Cardiac fibroblast (primary cell): ENCODE measurements at regions not wholly inside any gene's neighbourhood (a gene's known extent, or its start where the extent isn't known, plus 50 kb on each side); places are given as distances from the start of the nearest gene placed in this dataset.

Source experiments
- DNase-seq, 2 donors: peaks; one replicate each; pipeline versions ENCODE4 v3.0.0 to v3.0.0-alpha.2; 2010; ENCODE audit warnings: low read depth in 2 of 2
- H3K4me3 ChIP-seq, 2 donors: replicated peaks in 1 of 2; 1 replicate in 1 of 2; 2 replicates in 1 of 2; pipeline ENCODE4 v1.5.1; 2011; ENCODE audit warnings: low read depth in 2 of 2, low read length in 2 of 2, mild to moderate bottlenecking in 2 of 2, moderate library complexity in 1 of 2
- CTCF ChIP-seq: IDR thresholded peaks from one replicate; pipeline ENCODE4 v1.5.1; 2011; ENCODE audit warnings: low read depth, mild to moderate bottlenecking, low read length, inconsistent platforms

DNA sequence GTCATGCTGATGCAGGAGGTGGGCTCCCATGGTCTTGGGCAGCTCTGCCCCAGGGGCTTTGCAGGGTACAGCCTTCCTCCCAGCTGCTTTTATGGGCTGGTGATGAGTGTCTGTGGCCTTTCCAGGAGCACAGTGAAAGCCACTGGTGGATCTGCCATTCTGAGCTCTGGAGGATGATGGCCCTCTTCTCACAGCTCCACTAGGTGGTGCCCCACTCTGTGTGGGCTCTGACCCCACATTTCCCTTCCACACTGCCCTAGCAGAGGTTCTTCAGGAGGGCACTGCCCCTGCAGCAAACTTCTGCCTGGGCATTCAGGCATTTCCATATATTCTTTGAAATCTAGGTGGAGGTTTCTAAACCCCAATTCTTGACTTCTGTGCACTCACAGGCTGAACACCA lies 1188.6 kb downstream of the MRPL39 start:
- no peak for DNase-seq
- H3K4me3 ChIP-seq, result no peak overlapping the region
- no peak for TF ChIP-seq CTCF

GRCh38 chr21:24411429-24411828 lies 1195.9 kb downstream of the MRPL39 start:
- TF ChIP-seq CTCF, result no peak
- no peak for DNase-seq
- H3K4me3 ChIP-seq, result no peak overlapping the region

GRCh38 chr21:24403221-24403620 lies 1204.1 kb downstream of the MRPL39 start:
- DNase-seq, result no peak
- H3K4me3 ChIP-seq, result no peak overlapping the region
- no peak for TF ChIP-seq CTCF

DNA sequence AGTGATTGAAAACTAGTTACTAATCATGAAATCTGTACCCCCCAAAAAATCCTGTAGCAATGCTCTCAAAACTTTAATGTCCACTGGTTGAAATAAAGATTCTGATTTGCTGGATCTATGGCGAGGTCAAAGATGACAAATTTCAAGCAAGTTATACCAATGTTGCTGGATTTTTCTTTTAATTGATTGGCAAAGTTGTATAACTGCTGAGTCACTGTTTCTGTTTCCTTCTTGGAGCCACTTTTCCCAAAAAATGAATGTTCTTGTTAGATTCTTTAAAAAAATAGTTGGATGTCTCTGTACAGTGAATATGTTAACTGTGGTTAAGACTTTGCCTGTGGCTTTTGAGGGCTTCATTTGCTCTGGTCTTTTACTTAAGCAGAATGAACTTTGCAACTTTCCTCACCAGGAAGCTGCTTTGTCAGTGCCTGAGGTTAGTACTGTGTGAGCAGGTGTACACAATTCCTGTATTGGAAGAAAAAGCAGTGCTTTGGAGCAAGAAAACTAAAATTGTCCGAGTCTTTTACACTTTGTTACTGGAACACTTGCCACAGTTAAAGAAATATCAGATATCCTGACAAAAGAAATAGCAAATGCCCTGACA lies 1211.9 kb downstream of the MRPL39 start:
- TF ChIP-seq CTCF, result no peak
- no peak for DNase-seq
- no peak overlapping the region for H3K4me3 ChIP-seq

GRCh38 chr21:24375201-24375600 lies 1232.1 kb downstream of the MRPL39 start:
- no peak for DNase-seq
- TF ChIP-seq CTCF, result no peak

GRCh38 chr21:24372506-24372905 lies 1234.8 kb downstream of the MRPL39 start:
- H3K4me3 ChIP-seq, result no peak overlapping the region
- no peak for TF ChIP-seq CTCF
- DNase-seq, result no peak

More at GRCh38 chr21:24375201-24375600, 1232.1 kb downstream of the MRPL39 start:
- no peak overlapping the region for H3K4me3 ChIP-seq

- H3K4me3 ChIP-seq, result no peak overlapping the region
- TF ChIP-seq CTCF, result no peak
- DNase-seq, result no peak
Measured at GRCh38 chr21:24369746-24370145, 1237.5 kb downstream of the MRPL39 start.
